GM19468 (cell line): ENCODE measurements at regions not wholly inside any gene's neighbourhood (a gene's known extent, or its start where the extent isn't known, plus 50 kb on each side); places are given as distances from the start of the nearest gene placed in this dataset.

Experiments used
- ATAC-seq: cut with Tn5 transposase; IDR thresholded peaks from one replicate; pipeline ENCODE4 v1.9.1; 2021; ENCODE audit warnings: mild to moderate bottlenecking, moderate library complexity, moderate number of reproducible peaks; ENCODE audit not compliant: unreplicated experiment; ENCODE audit errors: extremely low read depth

DNA sequence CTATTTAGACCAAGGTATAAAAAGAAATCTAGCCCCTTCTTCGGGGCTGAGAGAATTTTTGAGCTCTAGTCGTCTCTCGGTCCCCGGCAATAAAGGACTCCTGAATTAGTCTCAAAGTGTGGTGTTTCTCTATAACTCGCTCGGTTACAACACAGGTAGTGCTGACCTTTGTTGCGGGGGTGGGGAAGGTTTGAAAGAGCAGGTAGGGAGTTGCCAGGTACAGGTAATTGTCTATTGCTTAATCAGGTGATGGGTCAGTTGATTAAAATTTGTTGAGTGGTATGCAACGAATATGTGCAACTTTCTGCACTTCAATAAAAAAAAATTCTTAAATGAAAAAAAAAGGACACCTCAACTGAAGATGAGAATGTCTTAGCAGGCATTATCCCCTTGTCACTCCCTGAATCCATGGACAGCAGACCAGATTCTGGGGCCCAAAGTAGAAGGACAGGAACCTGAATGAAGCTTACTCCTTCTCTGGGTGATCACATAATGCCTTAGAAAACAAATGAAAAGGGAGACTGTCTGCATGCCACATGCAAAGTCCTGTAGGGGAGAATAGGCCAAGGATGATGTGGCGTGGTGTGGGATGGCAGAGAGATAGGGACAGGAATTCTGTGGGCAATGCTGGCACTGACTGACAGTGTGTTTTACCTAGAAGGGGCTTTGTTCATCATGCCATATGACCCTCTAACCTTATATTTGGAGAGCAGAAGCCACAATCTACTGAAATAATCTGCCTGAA lies 157.6 kb upstream of the OLIG3 start:
- no peak for ATAC-seq

DNA sequence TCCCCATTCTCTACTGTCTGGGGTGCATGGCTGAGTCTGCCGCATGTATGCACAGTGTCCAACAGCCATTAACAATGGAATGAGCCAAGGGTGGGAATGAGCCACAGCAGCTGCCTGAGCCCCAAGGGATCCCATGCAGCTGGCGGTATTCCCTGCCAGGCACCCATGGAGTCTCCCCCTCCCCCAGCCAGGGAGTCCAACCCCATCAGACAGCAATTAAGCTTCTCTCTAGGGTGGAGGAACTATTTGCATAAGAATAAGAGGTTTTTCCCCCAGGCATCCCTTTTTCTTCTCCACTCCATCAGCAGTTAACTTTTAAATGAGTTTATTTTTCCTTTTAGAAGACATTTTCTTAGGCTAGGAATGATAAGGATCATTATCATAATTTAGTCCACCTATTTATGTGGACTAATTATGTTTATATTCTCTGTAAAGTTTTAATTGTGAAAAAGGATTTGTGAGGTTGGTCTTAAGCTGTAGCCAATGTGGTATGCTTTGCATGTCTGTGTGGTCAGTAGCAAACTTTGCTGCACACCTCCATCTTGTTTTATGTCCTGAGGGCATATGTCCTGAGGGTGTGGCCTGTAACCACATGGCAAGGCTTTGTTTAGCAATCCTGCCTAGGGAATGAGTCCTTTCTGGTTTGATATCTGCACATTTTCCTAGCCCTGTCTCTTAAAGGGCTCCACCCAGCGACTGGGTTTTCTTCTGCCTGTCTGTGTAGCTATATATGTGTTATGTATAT lies 158.9 kb upstream of the OLIG3 start:
- ATAC-seq, result no peak

DNA sequence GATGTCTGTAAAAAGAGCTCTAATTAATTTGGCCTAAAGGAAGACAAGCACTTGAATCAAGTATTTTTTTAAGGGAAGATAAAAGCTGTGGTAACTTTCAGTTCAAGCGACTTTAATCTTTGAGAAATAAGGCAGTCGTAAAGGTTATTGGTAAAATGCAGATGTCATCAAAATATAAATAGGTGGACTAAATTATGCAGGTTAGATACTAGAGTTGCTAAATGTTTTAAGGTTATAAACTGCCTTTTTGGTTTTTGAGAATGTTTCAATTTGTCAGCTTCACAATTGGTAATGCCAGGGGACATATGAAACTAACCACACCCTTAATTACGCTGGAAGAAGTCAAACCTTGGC lies 159.5 kb upstream of the OLIG3 start:
- no peak for ATAC-seq

DNA sequence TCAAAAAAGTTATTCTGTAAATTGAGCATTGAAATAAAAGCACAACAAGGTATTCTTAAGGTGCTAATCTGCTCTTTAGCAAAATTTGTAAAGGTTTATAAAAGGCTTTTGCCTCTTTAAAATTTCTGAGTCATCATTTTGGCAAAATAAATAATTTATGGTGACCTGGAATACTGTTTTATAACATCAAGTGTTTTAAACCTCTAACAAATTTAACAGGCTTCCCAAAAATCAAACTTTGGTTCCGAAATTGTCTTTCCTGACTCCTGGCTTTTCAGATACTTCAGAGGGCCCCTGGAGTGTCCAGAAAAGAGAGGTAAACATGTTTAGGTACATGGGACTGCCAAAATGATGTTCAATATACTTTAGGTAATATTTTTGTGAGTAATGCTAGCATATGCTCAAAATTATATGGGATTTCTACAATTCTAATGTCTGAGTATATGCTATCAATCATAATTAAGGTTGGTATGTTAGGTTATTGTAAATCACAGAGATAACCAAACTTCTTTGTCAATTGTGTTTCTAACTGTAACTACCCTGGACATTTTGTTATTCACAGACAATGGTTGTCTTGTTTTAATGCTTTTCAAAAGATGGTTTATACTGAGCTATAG lies 160.3 kb upstream of the OLIG3 start:
- ATAC-seq, result no peak

DNA sequence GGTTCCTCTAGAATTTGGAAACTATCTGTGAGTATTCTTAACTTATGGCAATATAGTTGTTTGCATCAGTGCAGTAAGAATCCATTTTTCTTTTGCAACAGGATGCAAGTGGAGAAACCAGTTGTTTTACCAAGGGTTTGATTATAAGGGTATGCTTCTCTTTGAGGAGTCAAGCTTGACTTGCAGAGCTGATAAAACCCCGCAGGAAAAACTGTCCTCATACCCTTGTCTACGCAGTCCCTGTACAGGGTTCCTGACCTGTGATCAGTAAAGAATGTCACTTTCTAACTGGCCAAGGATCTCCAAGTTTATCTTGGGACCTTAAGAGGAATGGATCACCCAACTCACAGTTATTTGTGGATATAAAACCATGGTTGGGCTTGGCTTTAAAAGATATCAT lies 161.1 kb upstream of the OLIG3 start:
- no peak for ATAC-seq

DNA sequence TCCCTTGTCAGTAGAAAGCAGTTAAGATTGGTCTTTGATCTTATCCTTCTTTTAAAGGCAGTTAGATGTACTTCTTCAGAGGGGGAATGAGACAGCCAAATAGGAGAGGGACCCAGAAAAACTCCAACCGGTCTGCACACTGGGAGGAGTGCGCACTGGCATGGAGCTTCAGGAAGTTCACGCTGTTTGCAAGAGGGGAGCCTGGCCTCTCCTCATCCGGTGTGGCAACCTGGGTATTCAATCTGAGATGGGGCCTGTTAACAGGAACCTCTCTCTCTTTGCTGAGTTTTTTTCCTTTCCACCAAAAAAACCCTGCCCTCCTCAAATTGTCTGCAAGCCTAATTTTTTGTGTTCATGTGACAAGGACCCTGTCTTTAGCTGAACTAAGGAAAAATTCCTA lies 162.5 kb upstream of the OLIG3 start:
- ATAC-seq, result no peak

DNA sequence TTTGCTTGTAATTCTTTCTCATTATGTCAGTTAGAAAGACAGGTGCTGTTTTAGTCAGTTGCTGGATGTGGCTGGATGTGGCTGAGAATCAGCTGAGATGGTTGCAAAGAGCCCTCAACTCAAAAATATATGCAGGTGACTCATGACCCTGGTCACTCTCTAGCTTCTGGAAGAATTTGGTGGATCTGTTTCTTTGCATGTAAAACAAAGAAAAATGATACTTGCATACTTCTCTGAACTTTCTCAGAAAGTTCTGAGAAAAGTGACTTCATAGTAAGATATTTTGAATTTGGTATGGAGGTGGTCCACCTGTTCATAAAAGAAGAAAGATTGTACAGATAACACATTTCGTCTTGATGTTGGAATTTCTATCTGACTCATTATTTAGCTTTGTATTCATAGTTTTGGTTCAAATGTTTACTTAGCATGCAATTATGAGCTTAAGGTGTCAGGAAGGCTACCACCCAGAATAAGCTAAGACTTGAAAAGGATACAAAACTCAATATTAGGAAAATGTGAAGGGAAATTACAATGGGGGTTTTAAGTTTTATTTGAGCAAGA lies 163.2 kb upstream of the OLIG3 start:
- no peak for ATAC-seq

DNA sequence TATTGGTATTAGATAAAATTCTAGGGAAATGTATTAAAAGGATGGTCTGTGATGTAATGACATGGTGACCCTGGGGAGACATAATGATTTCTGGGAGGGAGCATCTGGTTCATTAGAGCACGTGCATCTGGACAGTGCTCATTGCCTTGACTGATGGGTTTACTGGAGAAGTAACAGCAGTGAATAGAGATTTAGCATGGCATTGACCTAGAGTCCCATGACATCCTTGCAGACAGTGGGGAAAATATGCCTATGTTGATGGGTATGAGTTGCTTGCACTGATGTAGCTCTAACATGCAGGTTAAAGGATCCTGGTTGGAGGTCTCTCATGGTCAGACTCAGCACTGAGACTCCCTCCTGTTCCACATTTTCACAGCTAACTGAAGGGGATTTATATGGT lies 164.1 kb upstream of the OLIG3 start:
- ATAC-seq, result no peak

DNA sequence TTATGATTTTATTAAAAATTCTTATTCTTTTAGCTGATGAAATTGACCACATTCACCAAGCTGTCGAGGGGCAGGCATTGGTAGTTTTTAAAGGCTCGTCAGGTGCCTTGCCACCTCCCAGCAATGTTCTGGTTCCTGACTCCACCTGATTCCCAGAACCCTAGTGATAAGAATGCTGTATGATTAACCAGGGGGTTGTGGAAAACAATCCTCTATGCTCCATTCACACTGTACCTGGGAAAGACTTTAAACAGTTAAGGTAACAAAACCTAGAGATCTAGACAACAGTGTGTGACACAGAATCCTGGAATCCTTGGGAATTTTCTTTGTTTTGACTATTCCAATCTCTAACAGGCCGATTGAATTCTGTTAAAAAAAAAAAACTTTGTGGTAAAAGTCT lies 165.7 kb upstream of the OLIG3 start:
- ATAC-seq, result no peak

DNA sequence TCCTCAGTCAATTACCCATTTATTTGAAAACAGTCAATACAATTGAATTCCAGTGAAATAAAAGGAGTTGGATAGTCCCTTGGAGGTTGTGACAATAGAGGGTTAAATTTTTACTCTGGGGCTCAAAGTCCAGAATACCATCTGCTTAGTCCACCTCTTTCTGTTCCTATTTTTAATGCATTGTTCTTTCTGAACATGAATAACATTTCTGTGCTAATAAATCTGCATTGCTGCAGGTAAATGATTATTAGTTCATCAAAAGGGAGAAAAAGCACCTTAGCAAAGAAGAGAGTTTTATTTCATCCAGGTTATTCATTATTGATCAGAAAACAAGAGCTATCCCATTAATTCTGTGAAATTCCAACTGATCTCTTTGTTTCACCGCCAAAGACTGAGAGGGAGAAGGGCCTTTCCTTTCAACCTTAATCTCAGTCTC lies 166.1 kb upstream of the OLIG3 start:
- no peak for ATAC-seq

DNA sequence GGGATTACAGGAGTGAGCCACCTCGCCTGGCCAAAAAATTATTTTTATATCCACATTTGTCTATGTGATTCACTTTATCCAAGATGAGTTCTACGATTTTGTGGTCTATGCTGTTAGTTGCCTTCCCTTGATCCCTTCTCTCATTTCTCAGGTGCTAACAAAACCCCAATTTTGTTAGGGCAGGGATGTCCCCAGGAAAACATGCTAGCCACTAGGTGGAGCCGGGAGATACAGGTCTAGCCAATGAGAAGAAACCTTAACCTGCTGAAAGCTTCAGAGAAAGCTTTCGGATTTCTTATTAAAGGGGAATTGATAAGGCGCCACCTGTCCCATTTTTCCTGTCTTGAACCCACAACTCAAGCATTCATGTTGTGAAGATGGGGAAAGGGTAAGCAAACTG lies 167.4 kb upstream of the OLIG3 start:
- no peak for ATAC-seq

DNA sequence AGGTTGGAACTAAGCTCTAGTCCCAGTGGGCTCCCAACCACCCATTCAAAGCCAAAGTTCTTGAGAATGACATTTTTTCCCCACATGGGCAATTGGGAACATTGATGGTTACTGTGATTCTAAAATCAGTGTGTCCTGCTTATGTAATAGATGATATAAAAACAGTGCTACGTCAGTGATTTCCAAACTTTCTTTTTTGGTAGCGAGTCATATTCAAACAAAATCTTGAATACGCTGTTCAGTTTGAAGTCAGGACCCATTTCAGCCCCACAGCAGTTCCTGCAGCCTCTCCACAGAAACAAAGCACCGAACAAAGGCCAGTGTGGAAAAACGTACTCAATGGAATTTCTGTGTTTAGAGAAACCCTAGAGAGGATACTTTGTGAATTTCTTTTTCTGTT lies 170.0 kb upstream of the OLIG3 start:
- ATAC-seq, result no peak

DNA sequence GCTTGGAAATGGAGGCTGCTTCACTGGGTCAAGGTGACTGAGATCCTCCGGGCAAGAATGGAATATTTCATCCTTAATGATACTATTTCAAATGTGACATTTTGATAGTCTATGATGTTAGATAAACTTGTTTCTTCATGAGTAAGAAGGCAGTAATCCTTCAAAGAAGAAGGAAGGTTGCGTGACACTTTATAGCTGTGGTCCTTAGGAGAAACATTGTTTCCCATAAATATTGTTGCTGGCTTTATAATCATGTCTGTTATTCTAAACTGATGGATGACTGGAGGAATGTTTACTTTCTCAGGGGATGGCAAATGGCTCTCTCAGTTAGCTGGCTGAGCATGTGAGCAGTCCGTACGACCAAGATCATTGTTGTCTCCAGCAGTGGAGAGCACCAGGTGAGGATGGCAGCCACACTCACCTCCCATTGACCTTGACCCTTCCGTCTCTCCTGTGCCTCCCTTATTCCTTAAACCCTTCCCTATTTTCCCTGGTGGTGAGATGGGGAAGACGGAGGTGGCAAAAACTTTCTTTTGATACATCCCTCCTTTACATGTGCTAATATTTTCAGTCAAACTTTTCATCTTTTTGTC lies 171.2 kb upstream of the OLIG3 start:
- ATAC-seq, result no peak

DNA sequence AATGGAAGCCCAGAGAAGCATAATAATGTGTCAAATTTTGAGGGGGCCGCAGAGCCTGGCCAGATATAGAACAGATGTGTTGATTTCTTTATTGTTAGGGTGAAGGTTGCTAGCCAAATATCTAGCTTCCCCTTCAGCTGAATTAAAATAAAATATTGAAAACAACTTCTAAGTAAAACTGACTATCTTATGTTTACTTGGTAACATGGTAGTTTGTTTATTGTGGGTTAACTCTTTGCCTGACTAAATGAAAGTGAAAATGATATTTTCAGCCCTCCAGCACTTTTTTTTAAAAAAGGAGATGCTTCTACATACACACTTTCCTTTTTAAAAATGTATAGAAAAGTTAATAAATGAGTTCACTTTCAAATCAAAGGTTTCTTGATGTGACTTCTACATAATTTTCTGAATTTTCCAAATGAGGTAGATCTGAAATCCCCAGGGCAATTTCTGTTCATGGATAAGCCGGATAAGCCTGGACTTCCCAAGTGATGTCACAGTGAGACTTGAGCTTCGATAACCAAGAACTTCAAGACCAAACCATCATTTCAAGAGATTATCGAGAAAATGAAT lies 172.1 kb upstream of the OLIG3 start:
- no peak for ATAC-seq

DNA sequence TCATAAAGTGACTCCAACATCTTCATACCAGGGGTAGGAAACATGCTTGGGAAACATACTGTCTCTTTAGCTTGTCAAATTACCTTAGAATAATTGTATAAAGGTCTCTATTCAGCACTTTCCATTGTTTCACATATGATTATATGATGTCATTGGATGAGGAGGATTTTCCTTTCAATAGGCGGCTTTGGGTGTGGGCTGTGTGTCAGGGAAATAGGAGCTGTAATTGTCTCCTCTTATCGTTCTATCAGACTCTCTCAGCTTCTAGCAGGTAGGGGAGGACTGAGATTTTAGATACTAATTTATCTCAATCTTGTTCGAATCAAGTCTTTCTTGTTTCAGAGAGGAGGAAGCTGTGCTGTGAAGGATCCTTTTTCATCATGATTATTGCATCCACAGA lies 179.4 kb upstream of the OLIG3 start:
- ATAC-seq, result no peak

DNA sequence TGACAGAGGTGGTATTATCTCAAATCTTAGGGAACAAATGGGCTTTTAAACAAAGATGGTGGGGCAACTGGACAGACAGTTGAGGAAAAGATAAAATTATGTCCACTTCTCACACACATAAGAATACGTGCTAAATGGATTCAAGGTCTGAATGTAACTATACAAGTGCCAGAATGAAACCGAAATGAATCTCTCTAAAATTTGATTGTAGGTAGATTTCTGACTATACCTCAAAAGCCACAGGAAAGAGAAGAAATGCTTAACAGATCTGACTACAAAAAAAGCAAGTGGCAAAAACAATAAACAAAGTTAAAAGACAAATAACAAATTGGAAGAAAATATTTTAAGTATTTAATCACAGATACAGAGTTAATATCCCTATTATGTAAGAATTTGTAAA lies 182.7 kb upstream of the OLIG3 start:
- no peak for ATAC-seq

DNA sequence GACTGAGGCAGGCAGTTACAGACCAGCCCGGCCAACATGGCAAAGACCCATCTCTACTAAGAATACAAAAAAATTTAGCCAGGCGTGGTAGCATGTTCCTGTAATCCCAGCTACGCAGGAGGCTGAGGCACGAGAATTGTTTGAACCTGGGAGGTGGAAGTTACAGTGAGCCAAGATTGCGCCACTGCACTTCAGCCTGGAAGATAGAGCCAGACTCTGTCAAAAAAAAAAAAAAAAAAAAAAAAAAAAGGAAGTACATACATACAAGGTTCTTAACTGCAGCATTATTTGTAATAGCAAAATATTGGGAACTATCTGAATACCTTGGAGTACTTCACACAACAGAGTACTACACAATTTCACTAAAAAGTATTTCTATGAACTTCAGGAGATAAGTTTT lies 183.5 kb upstream of the OLIG3 start:
- ATAC-seq, result no peak

DNA sequence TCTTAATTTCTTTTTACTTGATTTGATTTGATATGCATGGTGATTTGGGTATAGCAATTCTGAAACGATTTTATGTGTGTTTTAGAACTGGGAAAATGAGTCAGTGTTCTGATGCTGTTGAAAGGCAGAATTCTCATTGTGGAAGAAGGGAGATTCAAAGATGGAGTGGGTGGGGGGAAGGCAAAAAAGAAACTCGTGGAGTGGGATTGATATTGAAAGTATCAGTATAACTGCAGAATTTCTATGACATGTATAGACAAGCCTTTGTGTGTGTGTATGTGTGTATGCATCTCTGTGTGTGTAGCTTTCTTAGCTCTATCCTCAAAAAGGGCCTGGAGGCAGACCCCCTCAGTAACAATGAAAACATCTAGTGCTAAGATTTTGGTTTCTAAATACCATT lies 184.3 kb upstream of the OLIG3 start:
- ATAC-seq, result no peak

DNA sequence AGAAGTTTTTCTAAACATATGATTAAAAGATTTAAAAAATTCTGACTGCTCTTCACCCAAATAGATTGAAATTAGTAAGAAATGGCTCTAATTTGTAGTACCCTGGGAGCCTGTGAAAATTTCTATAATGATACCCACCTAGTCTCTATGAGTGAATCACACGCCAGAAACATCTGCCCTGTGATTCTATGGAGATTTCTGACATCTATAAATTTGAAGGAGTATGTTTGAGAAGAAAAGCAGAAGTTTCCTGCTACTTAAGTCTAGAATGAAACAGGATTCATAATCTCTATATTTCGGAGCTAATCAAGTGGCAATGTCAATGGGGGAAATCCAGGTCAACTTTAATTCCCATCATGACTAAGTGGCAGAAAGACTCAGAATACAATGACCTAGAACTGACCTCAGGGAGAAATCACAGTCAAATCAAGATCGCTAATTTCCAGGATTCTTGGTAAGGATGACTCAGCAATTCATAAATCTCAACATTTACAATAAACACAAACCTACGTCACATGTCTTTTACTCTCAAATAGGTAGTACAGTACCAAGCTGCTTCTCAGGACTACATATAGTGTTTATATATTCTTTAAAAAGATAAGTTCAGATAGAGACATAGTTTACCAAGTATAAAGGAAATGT lies 186.2 kb upstream of the TNFAIP3 start:
- no peak for ATAC-seq

DNA sequence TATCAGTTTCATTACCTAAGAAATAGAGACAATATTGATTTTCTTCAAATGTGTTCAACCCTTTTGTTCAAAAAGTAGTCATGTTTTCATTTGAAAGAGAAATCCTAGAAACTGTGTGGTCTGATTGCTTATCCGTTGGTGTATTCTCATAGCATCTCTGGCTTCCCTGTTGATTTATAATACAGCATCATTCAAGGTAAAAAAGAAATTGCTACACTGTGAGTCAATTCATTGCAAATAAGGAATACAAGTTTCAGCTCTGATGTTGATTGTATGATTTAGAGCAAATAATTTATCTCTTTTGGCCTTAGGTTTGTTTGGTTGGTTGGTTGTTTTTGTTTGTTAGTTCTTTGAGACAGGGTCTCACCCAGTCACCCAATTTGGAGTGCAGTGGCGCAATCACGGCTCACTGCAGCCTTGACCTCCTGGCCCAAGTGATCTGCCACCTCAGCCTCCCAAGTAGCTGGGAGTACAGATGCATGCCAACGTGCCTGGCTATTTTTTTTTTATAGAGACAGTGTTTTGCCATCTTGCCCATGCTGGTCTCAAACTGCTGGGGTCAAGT lies 185.5 kb upstream of the TNFAIP3 start:
- no peak for ATAC-seq
